GM12874 (cell line): ENCODE measurements at regions not wholly inside any gene's neighbourhood (a gene's known extent, or its start where the extent isn't known, plus 50 kb on each side); places are given as distances from the start of the nearest gene placed in this dataset.

Experiments used
- CTCF ChIP-seq: IDR thresholded peaks from 2 replicates; pipeline ENCODE4 v1.5.1; 2011; ENCODE audit warnings: low read depth, mild to moderate bottlenecking, control low read depth, low read length, moderate library complexity; ENCODE audit not compliant: insufficient read depth

- TF ChIP-seq CTCF, result no peak
These were observed 72.0 kb upstream of the USP47 start for GRCh38 chr11:11769782-11770181.

- TF ChIP-seq CTCF, result no peak
These were observed 72.4 kb upstream of the USP47 start for GRCh38 chr11:11769362-11769761.

- no peak for TF ChIP-seq CTCF
These were observed 77.4 kb upstream of the USP47 start for GRCh38 chr11:11764423-11764803.

GRCh38 chr11:11763796-11764422, 77.9 kb upstream of the USP47 start:
- no peak for TF ChIP-seq CTCF

- no peak for TF ChIP-seq CTCF
These were observed 80.9 kb upstream of the USP47 start for GRCh38 chr11:11760838-11761237.

- no peak for TF ChIP-seq CTCF
These were observed 83.1 kb upstream of the USP47 start for GRCh38 chr11:11758603-11759196.

GRCh38 chr11:11757909-11758308, 83.9 kb upstream of the USP47 start:
- no peak for TF ChIP-seq CTCF
